Subcutaneous abdominal adipose tissue (tissue), 5 donors: ENCODE measurements at regions not wholly inside any gene's neighbourhood (a gene's known extent, or its start where the extent isn't known, plus 50 kb on each side); places are given as distances from the start of the nearest gene placed in this dataset.
"Not testable (repeated sequence)": the region's sequence is repeated elsewhere in the genome, so short reads cannot be mapped to it uniquely, and the experiment has no call there.

ENCODE experiments used
- H3K27ac ChIP-seq: one replicate; pipeline ENCODE4 v1.7.0; 2013; ENCODE audit warnings: low read depth, mild to moderate bottlenecking, inconsistent platforms, low read length, moderate library complexity
- H3K27me3 ChIP-seq, 5 donors: one replicate each; pipeline ENCODE4 v1.7.0; 2013; ENCODE audit warnings: low read length in 5 of 5, inconsistent platforms in 1 of 5; ENCODE audit not compliant: control insufficient read depth in 5 of 5, insufficient read depth in 4 of 5
- H3K36me3 ChIP-seq, 5 donors: one replicate each; pipeline ENCODE4 v1.7.0; 2013; ENCODE audit warnings: low read length in 5 of 5; ENCODE audit not compliant: control insufficient read depth in 5 of 5, insufficient read depth in 5 of 5
- H3K4me1 ChIP-seq, 5 donors: one replicate each; pipeline ENCODE4 v1.7.0; 2013; ENCODE audit warnings: low read length in 5 of 5, mild to moderate bottlenecking in 3 of 5, moderate library complexity in 1 of 5; ENCODE audit not compliant: control insufficient read depth in 5 of 5, insufficient read depth in 5 of 5
- H3K4me3 ChIP-seq, 5 donors: one replicate each; pipeline ENCODE4 v1.7.0; 2013; ENCODE audit warnings: low read length in 5 of 5, low read depth in 1 of 5
- H3K9ac ChIP-seq, 5 donors: one replicate each; pipeline ENCODE4 v1.7.0; 2013; ENCODE audit warnings: low read length in 5 of 5, mild to moderate bottlenecking in 4 of 5, moderate library complexity in 3 of 5
- H3K9me3 ChIP-seq, 5 donors: one replicate each; pipeline ENCODE4 v1.7.0; 2013; ENCODE audit warnings: low read length in 5 of 5; ENCODE audit not compliant: control insufficient read depth in 5 of 5
- donor health status: healthy.
- donor health status: healthy.
- donor health status: healthy.
- donor health status: healthy.
- donor health status: healthy.

- peaks cover 0 to 9% (median 0%) of the 10 kb centered on the region in 5 donors for H3K4me1 ChIP-seq
- no peaks in the 10 kb centered on the region for H3K27me3 ChIP-seq
- no peaks in the 10 kb centered on the region for H3K9me3 ChIP-seq
- H3K27ac ChIP-seq, result no peak overlapping the region
- no peaks in the 10 kb centered on the region for H3K36me3 ChIP-seq
- H3K9ac ChIP-seq, result no peak overlapping the region
- no peak overlapping the region for H3K4me3 ChIP-seq
These were observed 95.8 kb upstream of the LY86 start for GRCh38 chr6:6492675-6493074.

DNA sequence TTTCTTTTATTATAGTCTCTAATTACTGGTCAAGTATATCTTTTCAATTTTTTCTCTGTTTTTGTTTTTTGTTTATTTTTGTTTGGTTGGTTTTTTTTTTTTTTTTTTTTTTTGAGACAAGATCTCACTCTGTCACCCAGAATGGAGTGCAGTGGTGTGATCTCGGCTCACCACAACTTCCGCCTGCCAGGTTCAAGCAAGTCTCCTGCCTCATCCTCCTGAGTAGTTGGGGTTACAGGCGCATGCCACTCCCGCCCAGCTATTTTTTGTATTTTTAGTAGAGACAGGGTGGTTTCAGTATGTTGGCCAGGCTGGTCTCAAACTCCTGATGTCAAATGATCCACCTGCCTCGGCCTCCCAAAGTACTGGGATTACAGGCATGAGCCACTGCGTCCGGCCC, 94.4 kb upstream of the LY86 start:
- not testable (repeated sequence) for H3K9ac ChIP-seq, H3K4me3 ChIP-seq, H3K27me3 ChIP-seq, H3K9me3 ChIP-seq, H3K36me3 ChIP-seq, H3K27ac ChIP-seq, H3K4me1 ChIP-seq

- H3K9ac ChIP-seq, result no peak overlapping the region
These were observed 93.8 kb upstream of the LY86 start for GRCh38 chr6:6494677-6495076.

GRCh38 chr6:6495851-6496250, 92.7 kb upstream of the LY86 start:
- H3K9me3 ChIP-seq, result no peaks in the 10 kb centered on the region
- H3K36me3 ChIP-seq, result no peaks in the 10 kb centered on the region
- no peak overlapping the region for H3K27ac ChIP-seq
- H3K9ac ChIP-seq, result no peak overlapping the region
- H3K27me3 ChIP-seq, result no peaks in the 10 kb centered on the region
- H3K4me3 ChIP-seq, result no peak overlapping the region
- H3K4me1 ChIP-seq, result peaks cover 0 to 9% (median 0%) of the 10 kb centered on the region in 5 donors

More at GRCh38 chr6:6494677-6495076, 93.8 kb upstream of the LY86 start:
- H3K4me1 ChIP-seq, result peaks cover 0 to 9% (median 0%) of the 10 kb centered on the region in 5 donors
- no peaks in the 10 kb centered on the region for H3K27me3 ChIP-seq
- H3K4me3 ChIP-seq, result no peak overlapping the region
- H3K36me3 ChIP-seq, result no peaks in the 10 kb centered on the region
- H3K27ac ChIP-seq, result no peak overlapping the region
- H3K9me3 ChIP-seq, result no peaks in the 10 kb centered on the region

GRCh38 chr6:6497541-6497940, 91.0 kb upstream of the LY86 start:
- Histone ChIP-seq H3K36me3 (no peaks in the 10 kb centered on the region), H3K27me3 (no peaks in the 10 kb centered on the region), H3K4me3 (no peak overlapping the region), H3K4me1 (peaks cover 0 to 6% (median 0%) of the 10 kb centered on the region in 5 donors), H3K9ac (no peak overlapping the region), H3K27ac (no peak overlapping the region), H3K9me3 (no peaks in the 10 kb centered on the region)

DNA sequence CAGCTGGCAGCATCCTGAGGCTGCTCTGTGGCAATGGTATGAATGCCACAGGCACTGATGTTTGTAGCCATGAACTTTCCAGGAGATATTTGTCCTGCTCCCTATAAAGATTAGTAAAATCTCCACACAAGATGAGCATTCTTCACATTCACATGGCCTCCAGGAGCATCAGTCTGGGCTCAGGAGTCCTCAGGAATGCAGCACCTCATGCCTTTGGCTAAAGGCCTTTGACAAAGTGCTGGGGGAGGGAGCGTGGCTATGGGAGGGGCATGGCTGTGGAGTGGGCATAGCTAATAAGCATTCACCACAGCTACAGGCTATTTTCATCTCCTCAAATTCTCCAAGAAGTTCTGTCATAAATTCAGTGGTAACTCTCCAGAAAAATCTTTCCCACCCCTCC, 90.5 kb upstream of the LY86 start:
- Histone ChIP-seq H3K9me3 (no peaks in the 10 kb centered on the region), H3K27me3 (no peaks in the 10 kb centered on the region), H3K36me3 (no peaks in the 10 kb centered on the region), H3K9ac (no peak overlapping the region), H3K27ac (no peak overlapping the region), H3K4me3 (no peak overlapping the region), H3K4me1 (peaks cover 0 to 6% (median 0%) of the 10 kb centered on the region in 5 donors)

DNA sequence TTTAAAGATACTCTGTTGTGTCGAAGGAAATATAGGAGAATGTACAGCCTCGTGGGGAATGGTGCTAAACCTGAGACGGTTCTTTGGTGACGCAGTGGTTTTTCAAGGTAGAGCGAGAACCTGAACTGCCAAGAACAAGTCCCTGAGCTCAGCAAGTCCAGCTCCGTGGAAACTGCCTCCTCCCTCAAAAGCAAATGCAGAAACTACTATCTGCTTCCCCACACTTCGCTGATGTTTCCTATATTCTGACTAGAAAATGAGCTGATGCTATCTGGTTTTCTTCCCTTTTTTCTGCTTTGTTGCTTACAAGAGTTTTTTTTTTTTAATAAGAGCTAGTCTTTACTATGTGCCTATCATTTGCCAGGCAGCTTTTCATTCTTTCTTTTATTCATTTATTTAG, 85.3 kb upstream of the LY86 start:
- H3K9ac ChIP-seq, result no peak overlapping the region
- no peaks in the 10 kb centered on the region for H3K36me3 ChIP-seq
- peaks cover 0 to 6% (median 0%) of the 10 kb centered on the region in 5 donors for H3K4me1 ChIP-seq
- no peaks in the 10 kb centered on the region for H3K9me3 ChIP-seq
- H3K27ac ChIP-seq, result no peak overlapping the region
- no peak overlapping the region for H3K4me3 ChIP-seq
- no peaks in the 10 kb centered on the region for H3K27me3 ChIP-seq

DNA sequence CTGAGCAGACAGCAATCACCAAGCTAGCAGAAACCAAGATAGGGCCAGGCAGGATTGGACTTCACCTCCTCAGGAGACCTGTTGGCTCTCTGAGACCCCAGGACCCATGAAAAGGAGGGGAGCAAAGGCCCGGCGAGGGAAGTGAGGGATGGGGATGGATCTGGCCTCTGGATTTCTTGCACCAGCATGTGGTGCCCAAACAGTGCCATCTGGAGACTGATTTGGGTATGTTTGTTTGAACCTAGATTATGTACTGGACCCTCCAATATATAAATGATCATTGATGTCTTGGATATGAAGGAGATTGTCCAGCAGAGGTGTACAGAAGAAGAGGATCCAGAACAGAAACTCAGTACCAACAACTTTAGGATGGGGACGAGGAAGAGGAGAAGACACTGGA, 83.4 kb upstream of the LY86 start:
- Histone ChIP-seq H3K9me3 (peaks cover 0 to 3% (median 0%) of the 10 kb centered on the region in 5 donors), H3K36me3 (no peaks in the 10 kb centered on the region), H3K27me3 (no peaks in the 10 kb centered on the region), H3K4me1 (peaks cover 0 to 6% (median 0%) of the 10 kb centered on the region in 5 donors), H3K4me3 (no peak overlapping the region), H3K9ac (no peak overlapping the region), H3K27ac (no peak overlapping the region)

DNA sequence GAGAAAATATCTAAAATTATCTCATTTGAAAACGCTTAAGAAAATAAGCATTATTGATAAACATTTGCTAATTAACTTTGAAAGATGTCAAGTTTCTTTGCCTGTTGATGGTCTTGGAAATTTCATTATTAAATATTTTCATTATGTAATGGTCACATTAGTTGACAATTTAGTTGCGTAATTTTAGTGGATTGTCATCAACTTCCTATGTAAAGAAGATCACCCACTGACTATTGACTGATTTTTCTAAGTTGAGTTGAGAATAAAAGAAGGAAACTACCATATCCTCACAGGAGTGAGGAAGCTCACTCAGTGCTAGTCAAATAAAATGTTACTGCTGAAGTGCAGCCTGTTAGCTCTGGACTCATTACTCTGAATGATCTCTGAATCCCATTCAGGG, 79.9 kb upstream of the LY86 start:
- Histone ChIP-seq H3K9me3 (peaks cover 0 to 3% (median 0%) of the 10 kb centered on the region in 5 donors), H3K4me3 (no peak overlapping the region), H3K9ac (no peak overlapping the region), H3K4me1 (peaks cover 0 to under 1% (median 0%) of the 10 kb centered on the region in 5 donors), H3K27me3 (no peaks in the 10 kb centered on the region), H3K27ac (no peak overlapping the region), H3K36me3 (no peaks in the 10 kb centered on the region)

- Histone ChIP-seq H3K4me1 (no peaks in the 10 kb centered on the region), H3K36me3 (no peaks in the 10 kb centered on the region), H3K27ac (no peak overlapping the region), H3K27me3 (no peaks in the 10 kb centered on the region), H3K9me3 (peaks cover 0 to 3% (median 0%) of the 10 kb centered on the region in 5 donors), H3K9ac (no peak overlapping the region), H3K4me3 (no peak overlapping the region)
These were observed 79.2 kb upstream of the LY86 start for GRCh38 chr6:6509284-6509683.

DNA sequence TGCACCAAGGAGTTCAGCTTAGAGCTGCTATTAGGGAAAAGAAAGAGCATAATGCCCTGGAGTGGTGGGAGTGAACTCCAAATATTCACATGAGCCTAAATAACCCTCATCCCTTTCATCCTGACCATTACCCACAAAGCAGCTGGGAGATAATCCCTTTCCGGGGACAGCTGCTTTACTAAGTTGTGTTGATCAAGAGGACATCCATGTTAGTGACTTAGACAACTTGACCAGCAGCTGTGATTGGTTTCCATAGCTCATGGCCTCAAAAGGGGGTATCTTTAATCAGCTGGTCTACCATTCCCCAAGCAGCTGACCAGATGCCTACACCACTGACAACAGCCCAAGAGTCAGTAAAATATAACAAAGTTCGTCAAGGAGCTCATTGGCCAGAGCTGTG, 75.8 kb upstream of the LY86 start:
- H3K9me3 ChIP-seq, result peaks cover 0 to 3% (median 0%) of the 10 kb centered on the region in 5 donors
- H3K27ac ChIP-seq, result no peak overlapping the region
- H3K4me1 ChIP-seq, result peaks cover 6 to 18% (median 15%) of the 10 kb centered on the region in 5 donors
- no peak overlapping the region for H3K9ac ChIP-seq
- no peaks in the 10 kb centered on the region for H3K36me3 ChIP-seq
- no peak overlapping the region for H3K4me3 ChIP-seq
- no peaks in the 10 kb centered on the region for H3K27me3 ChIP-seq
